GM23248 (cell line): ENCODE measurements at regions not wholly inside any gene's neighbourhood (a gene's known extent, or its start where the extent isn't known, plus 50 kb on each side); places are given as distances from the start of the nearest gene placed in this dataset.

Source experiments
- DNase-seq: peaks from one replicate; pipeline ENCODE4 v3.0.0-alpha.2; 2015
- H2AFZ ChIP-seq: fragments of 200-600 bp; sonication (generic); 2 replicates; pipeline ENCODE4 v1.6.1; 2016; ENCODE audit warnings: antibody characterized with exemption
- H3F3A ChIP-seq: fragments of 200-600 bp; sonication (generic); 2 replicates; pipeline ENCODE4 v1.6.1; 2016; ENCODE audit warnings: mild to moderate bottlenecking, antibody characterized with exemption, mixed run types; ENCODE audit not compliant: insufficient read depth
- H3K27ac ChIP-seq: fragments of 200-600 bp; sonication (generic); 2 replicates; pipeline ENCODE4 v1.5.1; 2016; ENCODE audit warnings: mild to moderate bottlenecking
- H3K27me3 ChIP-seq: fragments of 200-600 bp; sonication (generic); replicated peaks from 2 replicates; pipeline ENCODE4 v1.6.1; 2016; ENCODE audit warnings: mild to moderate bottlenecking; ENCODE audit not compliant: insufficient read depth
- H3K36me3 ChIP-seq: fragments of 200-600 bp; sonication (generic); 2 replicates; pipeline ENCODE4 v1.6.1; 2016; ENCODE audit warnings: low read depth, mild to moderate bottlenecking
- H3K4me1 ChIP-seq: fragments of 200-600 bp; sonication (generic); 2 replicates; pipeline ENCODE4 v1.6.1; 2016; ENCODE audit warnings: mild to moderate bottlenecking; ENCODE audit not compliant: insufficient read depth
- H3K4me2 ChIP-seq: fragments of 200-600 bp; sonication (generic); one replicate; pipeline ENCODE4 v1.6.1; 2016; ENCODE audit warnings: mild to moderate bottlenecking; ENCODE audit not compliant: unreplicated experiment
- H3K4me3 ChIP-seq: fragments of 200-600 bp; sonication (generic); 2 replicates; pipeline ENCODE4 v1.5.1; 2016; ENCODE audit warnings: mild to moderate bottlenecking
- H3K79me2 ChIP-seq: fragments of 200-600 bp; sonication (generic); 2 replicates; pipeline ENCODE4 v1.6.1; 2016; ENCODE audit warnings: mild to moderate bottlenecking; ENCODE audit not compliant: insufficient read depth
- H3K9ac ChIP-seq: fragments of 200-600 bp; sonication (generic); 2 replicates; pipeline ENCODE4 v1.6.1; 2016; ENCODE audit warnings: mild to moderate bottlenecking
- H3K9me2 ChIP-seq: fragments of 200-600 bp; sonication (generic); 2 replicates; pipeline ENCODE4 v1.6.1; 2016; ENCODE audit warnings: mixed run types, mild to moderate bottlenecking, moderate library complexity; ENCODE audit not compliant: insufficient read depth
- H3K9me3 ChIP-seq: fragments of 200-600 bp; sonication (generic); one replicate; pipeline ENCODE4 v1.6.1; 2017; ENCODE audit warnings: low read depth
- H4K20me1 ChIP-seq: fragments of 200-600 bp; sonication (generic); 2 replicates; pipeline ENCODE4 v1.6.0; 2016; ENCODE audit not compliant: insufficient read depth
- EZH2 ChIP-seq: fragments of 200-600 bp; sonication (generic); IDR thresholded peaks from 2 replicates; pipeline ENCODE4 v1.6.1; 2018; ENCODE audit warnings: antibody characterized with exemption, mild to moderate bottlenecking; ENCODE audit not compliant: insufficient read depth, poor library complexity, severe bottlenecking
- EZH2phosphoT487 ChIP-seq: fragments of 200-600 bp; sonication (generic); IDR thresholded peaks from 2 replicates; pipeline ENCODE4 v1.6.1; 2018; ENCODE audit warnings: antibody characterized with exemption, moderate library complexity, mild to moderate bottlenecking, low read depth; ENCODE audit not compliant: insufficient read depth
- WGBS, 2 experiments: methylation state at CpG; one replicate each; pipeline ENCODE4 v1.1.6; 2015 to 2017; ENCODE audit warnings: low lambda C conversion rate in 2 of 2, low coverage in 1 of 2; ENCODE audit errors: missing lambda C conversion rate in 2 of 2; 5-methylcytosine and 5-hydroxymethylcytosine counted together
- in situ Hi-C: fragments of 300-500 bp; cut with MboI; formaldehyde crosslinking; loops from 2 replicates; pipeline ENCODE4 v1.15.0; 2020

DNA sequence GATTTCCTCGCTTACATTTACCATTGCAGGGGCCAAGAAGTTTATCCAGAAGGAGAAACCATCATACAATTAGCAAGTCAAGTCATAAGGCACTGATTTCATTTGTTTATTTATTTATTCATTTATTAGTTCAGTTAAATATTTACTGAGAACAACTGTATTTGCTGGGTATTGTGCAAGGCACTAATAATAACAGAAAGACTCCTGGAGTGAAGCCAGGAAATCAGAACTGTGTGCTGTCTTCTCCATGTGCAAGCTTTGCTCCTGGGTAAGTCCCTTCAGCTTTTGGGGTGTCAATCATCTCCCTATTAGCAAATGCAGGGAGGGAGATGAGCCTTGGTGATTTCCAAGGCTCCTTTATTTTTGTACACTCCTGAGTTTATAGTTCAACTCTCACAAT, 341.6 kb upstream of the MEIS1 start:
- in situ Hi-C loops, result no loop called here
- H3K4me2 ChIP-seq, result no peak overlapping the region
- H3K36me3 ChIP-seq, result no peaks in the 10 kb centered on the region
- H3K4me1 ChIP-seq, result no peaks in the 10 kb centered on the region
- H3K79me2 ChIP-seq, result no peaks in the 10 kb centered on the region
- H3K9me3 ChIP-seq, result no peaks in the 10 kb centered on the region
- no peak for DNase-seq
- H4K20me1 ChIP-seq, result no peaks in the 10 kb centered on the region
- H2AFZ ChIP-seq, result no peak overlapping the region
- no peak for TF ChIP-seq EZH2phosphoT487
- no peak for TF ChIP-seq EZH2
- H3K9me2 ChIP-seq, result no peaks in the 10 kb centered on the region
- 13 to 33% methylated on average over 1 of the region's 1 CpG for WGBS, 2 experiments
- H3K27me3 ChIP-seq, result no peaks in the 10 kb centered on the region
- H3K9ac ChIP-seq, result no peak overlapping the region
- no peaks in the 10 kb centered on the region for H3F3A ChIP-seq
- no peak overlapping the region for H3K4me3 ChIP-seq
- no peak overlapping the region for H3K27ac ChIP-seq

DNA sequence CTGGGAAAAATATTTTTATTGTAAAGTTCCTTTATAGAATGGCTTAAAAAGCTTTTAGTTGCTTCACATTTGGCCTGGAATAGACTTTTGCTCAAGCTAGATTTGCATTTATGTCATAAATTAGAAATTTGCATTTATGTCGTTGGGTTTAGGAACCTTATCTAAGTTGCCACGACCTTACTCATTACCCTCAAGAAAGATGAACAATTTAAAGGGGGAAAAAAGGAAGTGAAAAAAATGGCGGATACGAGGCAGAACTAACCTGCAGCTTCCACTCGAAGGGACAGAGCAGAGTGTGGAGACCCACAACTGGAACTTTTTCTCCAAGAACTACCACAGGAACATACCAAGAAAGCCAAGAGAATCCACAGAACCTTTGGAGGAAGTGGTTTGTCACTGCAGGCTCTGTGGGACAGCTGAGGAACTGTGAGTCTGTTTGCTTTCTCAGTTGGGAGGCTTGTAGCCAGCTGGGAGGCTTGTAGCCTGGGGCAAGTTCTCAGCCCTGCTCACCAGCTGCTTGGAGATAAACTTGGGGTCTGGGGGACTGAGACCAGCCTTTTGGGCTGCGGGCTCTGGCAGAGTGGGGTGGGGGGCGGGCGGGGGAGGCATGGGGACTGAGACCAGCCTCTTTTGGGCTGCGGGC, 349.9 kb upstream of the MEIS1 start:
- H3K9me3 ChIP-seq, result no peaks in the 10 kb centered on the region
- no peaks in the 10 kb centered on the region for H3K4me1 ChIP-seq
- no peak overlapping the region for H3K4me3 ChIP-seq
- H4K20me1 ChIP-seq, result no peaks in the 10 kb centered on the region
- no peaks in the 10 kb centered on the region for H3F3A ChIP-seq
- no peaks in the 10 kb centered on the region for H3K27me3 ChIP-seq
- H2AFZ ChIP-seq, result no peak overlapping the region
- in situ Hi-C loops, result no loop called here
- TF ChIP-seq EZH2 (no peak), EZH2phosphoT487 (no peak)
- WGBS, 2 experiments, result 36 to 40% methylated on average over 6 to 8 of the region's 9 CpGs
- H3K79me2 ChIP-seq, result no peaks in the 10 kb centered on the region
- H3K9me2 ChIP-seq, result no peaks in the 10 kb centered on the region
- no peak overlapping the region for H3K9ac ChIP-seq
- no peak overlapping the region for H3K4me2 ChIP-seq
- no peak overlapping the region for H3K27ac ChIP-seq
- no peaks in the 10 kb centered on the region for H3K36me3 ChIP-seq
- DNase-seq, result no peak

DNA sequence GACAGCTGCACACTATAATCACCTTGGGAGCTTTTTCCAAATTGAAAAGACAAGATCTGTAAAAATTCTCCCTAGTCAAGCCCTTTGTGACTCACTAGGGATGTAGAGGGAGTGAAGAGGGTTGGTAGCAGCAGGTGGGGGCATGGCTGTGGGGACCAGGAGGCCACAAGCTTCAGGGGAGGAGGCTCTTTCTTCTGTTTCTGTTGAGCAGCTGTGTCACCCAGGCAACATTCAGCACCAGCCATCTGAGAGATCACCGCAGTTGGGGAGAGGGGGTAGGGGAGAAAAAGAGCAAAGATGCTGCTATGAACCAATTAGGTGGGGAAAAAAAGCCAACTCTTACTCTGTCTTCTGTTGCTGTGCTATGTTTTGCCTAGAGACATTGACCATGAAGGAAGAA, 352.3 kb upstream of the MEIS1 start:
- H3K9ac ChIP-seq, result no peak overlapping the region
- H3K9me2 ChIP-seq, result no peaks in the 10 kb centered on the region
- no peak overlapping the region for H3K27ac ChIP-seq
- H3K36me3 ChIP-seq, result no peaks in the 10 kb centered on the region
- H3F3A ChIP-seq, result no peaks in the 10 kb centered on the region
- no peak for DNase-seq
- in situ Hi-C loops, result no loop called here
- H3K9me3 ChIP-seq, result no peaks in the 10 kb centered on the region
- no peak overlapping the region for H2AFZ ChIP-seq
- WGBS, 2 experiments, result 53 to 67% methylated on average over 1 of the region's 1 CpG
- H3K79me2 ChIP-seq, result no peaks in the 10 kb centered on the region
- TF ChIP-seq EZH2phosphoT487 (no peak), EZH2 (no peak)
- no peaks in the 10 kb centered on the region for H4K20me1 ChIP-seq
- H3K4me2 ChIP-seq, result no peak overlapping the region
- no peaks in the 10 kb centered on the region for H3K4me1 ChIP-seq
- H3K4me3 ChIP-seq, result no peak overlapping the region
- H3K27me3 ChIP-seq, result no peaks in the 10 kb centered on the region

DNA sequence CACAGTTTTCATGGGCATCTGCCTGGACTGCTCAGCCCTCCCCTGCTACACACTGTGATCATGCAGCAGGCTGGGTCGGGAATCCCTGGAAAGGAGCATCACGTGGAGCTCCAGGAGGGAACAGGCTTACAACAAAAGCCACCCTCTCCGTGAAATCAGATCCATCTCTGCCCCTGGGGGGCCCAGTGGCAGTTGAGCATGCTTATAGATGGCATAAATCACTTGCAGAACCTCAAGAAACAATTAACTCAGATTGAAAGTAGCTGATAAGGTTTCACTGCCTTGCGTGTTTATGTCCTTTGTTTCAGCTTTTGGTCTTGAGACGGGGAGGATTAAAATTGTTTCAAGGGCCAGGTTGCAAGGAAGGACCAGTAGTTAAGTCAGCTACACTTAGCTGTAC, 354.8 kb upstream of the MEIS1 start:
- no peaks in the 10 kb centered on the region for H3K9me3 ChIP-seq
- in situ Hi-C loops, result no loop called here
- H4K20me1 ChIP-seq, result no peaks in the 10 kb centered on the region
- no peak for TF ChIP-seq EZH2phosphoT487
- TF ChIP-seq EZH2, result no peak
- H3K79me2 ChIP-seq, result no peaks in the 10 kb centered on the region
- no peak overlapping the region for H3K4me2 ChIP-seq
- H3K27me3 ChIP-seq, result no peaks in the 10 kb centered on the region
- H3K4me3 ChIP-seq, result no peak overlapping the region
- no peak overlapping the region for H3K9ac ChIP-seq
- no peaks in the 10 kb centered on the region for H3K9me2 ChIP-seq
- H3K4me1 ChIP-seq, result no peaks in the 10 kb centered on the region
- no peak overlapping the region for H3K27ac ChIP-seq
- no peaks in the 10 kb centered on the region for H3K36me3 ChIP-seq
- DNase-seq, result no peak
- no peak overlapping the region for H2AFZ ChIP-seq
- H3F3A ChIP-seq, result no peaks in the 10 kb centered on the region
- WGBS, 2 experiments, result 22 to 37% methylated on average over 5 of the region's 5 CpGs

DNA sequence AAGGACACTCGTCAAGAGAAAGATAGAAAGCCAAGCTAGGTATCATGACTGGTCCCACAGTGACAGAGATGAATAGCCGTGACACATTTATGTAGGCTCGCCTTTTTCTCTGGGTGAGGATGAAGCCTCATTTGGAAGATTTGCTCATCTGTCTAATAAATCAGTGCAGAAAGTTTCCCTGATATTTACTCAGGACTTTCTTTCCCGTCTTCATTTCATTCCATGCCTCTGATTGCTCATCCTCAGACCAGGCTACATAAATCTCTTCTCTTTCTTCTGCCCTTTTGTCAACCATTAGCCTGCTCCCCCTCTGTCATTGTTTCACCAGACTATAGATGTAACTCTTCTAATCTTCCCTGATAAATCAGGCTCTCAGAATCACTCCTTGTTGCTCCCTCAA, 361.8 kb upstream of the MEIS1 start:
- Histone ChIP-seq H3K27me3 (no peaks in the 10 kb centered on the region), H3K79me2 (no peaks in the 10 kb centered on the region), H3K4me1 (no peaks in the 10 kb centered on the region), H3K4me3 (no peak overlapping the region), H3K27ac (no peak overlapping the region), H2AFZ (no peak overlapping the region), H3K9me3 (no peaks in the 10 kb centered on the region), H3K9ac (no peak overlapping the region), H4K20me1 (no peaks in the 10 kb centered on the region), H3F3A (no peaks in the 10 kb centered on the region), H3K9me2 (no peaks in the 10 kb centered on the region), H3K4me2 (no peak overlapping the region), H3K36me3 (no peaks in the 10 kb centered on the region)
- WGBS, 2 experiments, result 30 to 40% methylated on average over 4 of the region's 4 CpGs
- TF ChIP-seq EZH2phosphoT487, result no peak
- no peak for TF ChIP-seq EZH2
- in situ Hi-C loops, result no loop called here
- no peak for DNase-seq
